ENCODE measurements at regions not wholly inside any gene's neighbourhood (a gene's known extent, or its start where the extent isn't known, plus 50 kb on each side); places are given as distances from the start of the nearest gene placed in this dataset.

GRCh38 chr9:16328349-16328748 lies 542.1 kb downstream of the BNC2 start:
- intact Hi-C loops (cut with DNase I; ENCODE audit: low total_unique reads), result no loop called here
- no peaks in the 10 kb centered on the region for H3K36me3 ChIP-seq
- no peaks in the 10 kb centered on the region for H3K4me1 ChIP-seq
- no peaks in the 10 kb centered on the region for H3K27me3 ChIP-seq
- H3K27ac ChIP-seq, result no peak overlapping the region
- no peak overlapping the region for H3K4me3 ChIP-seq
- TF ChIP-seq POLR2A (IDR thresholded peaks at IDR 0.05) (no peak), CTCF (IDR thresholded peaks at IDR 0.05) (no peak)
- no peaks in the 10 kb centered on the region for H3K9me3 ChIP-seq
- no peak for DNase-seq

- no peak overlapping the region for H3K4me3 ChIP-seq
- no peak for TF ChIP-seq CTCF (IDR thresholded peaks at IDR 0.05)
- TF ChIP-seq POLR2A (IDR thresholded peaks at IDR 0.05), result no peak
- intact Hi-C loops (cut with DNase I; ENCODE audit: low total_unique reads), result no loop called here
- no peaks in the 10 kb centered on the region for H3K9me3 ChIP-seq
- H3K27me3 ChIP-seq, result no peaks in the 10 kb centered on the region
- H3K4me1 ChIP-seq, result no peaks in the 10 kb centered on the region
- peak in 1 of 2 donors; percentile 62 for DNase-seq
- no peaks in the 10 kb centered on the region for H3K36me3 ChIP-seq
- H3K27ac ChIP-seq, result peak overlapping the region; percentile 23 to 38
These were observed 540.8 kb downstream of the BNC2 start for GRCh38 chr9:16329671-16330113.

GRCh38 chr9:16331031-16331430 lies 539.4 kb downstream of the BNC2 start:
- H3K36me3 ChIP-seq, result no peaks in the 10 kb centered on the region
- no peak overlapping the region for H3K4me3 ChIP-seq
- intact Hi-C loops (cut with DNase I; ENCODE audit: low total_unique reads), result no loop called here
- no peak for DNase-seq
- no peaks in the 10 kb centered on the region for H3K4me1 ChIP-seq
- H3K9me3 ChIP-seq, result no peaks in the 10 kb centered on the region
- no peak overlapping the region for H3K27ac ChIP-seq
- no peaks in the 10 kb centered on the region for H3K27me3 ChIP-seq
- TF ChIP-seq CTCF (IDR thresholded peaks at IDR 0.05), result no peak
- no peak for TF ChIP-seq POLR2A (IDR thresholded peaks at IDR 0.05)

DNA sequence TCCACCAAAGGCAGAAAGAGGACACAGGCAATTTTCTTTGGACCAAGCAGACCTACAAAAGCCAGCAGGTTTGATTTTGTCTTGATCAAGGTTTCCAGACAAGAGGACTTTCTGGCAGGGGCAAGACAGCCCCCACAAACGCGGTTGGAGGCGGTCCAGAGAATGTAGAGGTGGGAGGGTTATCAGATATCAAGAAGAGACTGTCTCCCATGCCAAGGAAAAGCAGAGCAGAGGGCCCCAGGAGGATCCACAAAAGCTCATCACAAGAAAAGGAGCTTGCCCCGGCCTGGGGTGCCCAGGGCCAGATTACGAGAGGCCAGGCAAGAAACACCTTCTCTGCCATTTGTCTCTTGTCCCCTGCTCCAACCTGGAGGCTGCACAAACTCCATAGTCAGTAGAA lies 538.9 kb downstream of the BNC2 start:
- TF ChIP-seq CTCF (IDR thresholded peaks at IDR 0.05) (no peak), POLR2A (IDR thresholded peaks at IDR 0.05) (no peak)
- intact Hi-C loops (cut with DNase I; ENCODE audit: low total_unique reads), result no loop called here
- H3K27me3 ChIP-seq, result no peaks in the 10 kb centered on the region
- no peak overlapping the region for H3K4me3 ChIP-seq
- DNase-seq, result no peak
- no peak overlapping the region for H3K27ac ChIP-seq
- H3K4me1 ChIP-seq, result no peaks in the 10 kb centered on the region
- no peaks in the 10 kb centered on the region for H3K36me3 ChIP-seq
- no peaks in the 10 kb centered on the region for H3K9me3 ChIP-seq

GRCh38 chr9:16333691-16334090 lies 536.8 kb downstream of the BNC2 start:
- Histone ChIP-seq H3K4me1 (no peaks in the 10 kb centered on the region), H3K27me3 (no peaks in the 10 kb centered on the region), H3K4me3 (no peak overlapping the region), H3K27ac (no peak overlapping the region), H3K9me3 (no peaks in the 10 kb centered on the region), H3K36me3 (no peaks in the 10 kb centered on the region)
- TF ChIP-seq CTCF (IDR thresholded peaks at IDR 0.05) (no peak), POLR2A (IDR thresholded peaks at IDR 0.05) (no peak)
- no peak for DNase-seq
- intact Hi-C loops (cut with DNase I; ENCODE audit: low total_unique reads), result no loop called here
